ENCODE measurements at regions not wholly inside any gene's neighbourhood (a gene's known extent, or its start where the extent isn't known, plus 50 kb on each side); places are given as distances from the start of the nearest gene placed in this dataset.

DNA sequence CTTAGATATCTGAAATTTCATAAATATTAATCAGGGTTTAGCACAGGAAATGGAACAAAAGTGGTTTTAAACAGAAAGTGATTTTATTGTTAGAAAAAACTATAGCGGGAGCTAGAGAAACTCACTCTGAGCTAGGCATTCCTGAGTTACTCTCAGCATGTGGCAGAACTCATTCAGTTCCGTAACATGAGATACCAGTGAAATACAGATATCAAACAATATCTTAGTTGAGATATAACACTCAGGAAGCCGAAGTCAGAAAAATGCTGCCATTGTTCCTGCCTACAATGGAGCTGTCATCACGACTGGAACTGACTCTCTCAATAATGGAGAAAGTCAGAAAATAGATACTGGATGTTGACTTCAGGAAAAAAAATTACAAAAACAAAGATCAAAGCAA, 1428.7 kb downstream of the PCDH18 start:
- Histone ChIP-seq H3K4me1 (ENCODE audit: control insufficient read depth, insufficient read depth, low read length) (no peaks in the 10 kb centered on the region), H2BK5ac (ENCODE audit: low read depth, low read length, poor library complexity, severe bottlenecking) (no peak overlapping the region), H2BK20ac (ENCODE audit: low read depth, low read length) (no peak overlapping the region), H3K79me1 (ENCODE audit: low read depth in 1 of 2, low read length in 2 of 2) (no peaks in the 10 kb centered on the region), H3K36me3 (ENCODE audit: control insufficient read depth, insufficient read depth, low read length) (no peaks in the 10 kb centered on the region), H4K5ac (ENCODE audit: low read depth, low read length) (no peak overlapping the region), H2BK15ac (ENCODE audit: low read depth, low read length) (no peak overlapping the region), H3K27me3 (ENCODE audit: control insufficient read depth, insufficient read depth, low read length) (no peaks in the 10 kb centered on the region), H2AK5ac (ENCODE audit: low read depth, low read length) (no peak overlapping the region), H3K4ac (ENCODE audit: low read depth, low read length) (no peak overlapping the region), H3K9me3 (ENCODE audit: control insufficient read depth, insufficient read depth, low read length) (no peaks in the 10 kb centered on the region), H3K27ac (ENCODE audit: insufficient read depth, low read length) (no peak overlapping the region), H3K4me2 (ENCODE audit: low read depth, low read length) (no peak overlapping the region), H2AK9ac (replicated peaks; ENCODE audit: low read depth, low read length, poor library complexity) (no peak overlapping the region), H3K56ac (ENCODE audit: extremely low read depth, insufficient read depth, low read length) (no peak overlapping the region), H4K20me1 (ENCODE audit: insufficient read depth, low read length) (no peaks in the 10 kb centered on the region), H3K4me3 (ENCODE audit: insufficient read depth, low read depth, low read length) (no peak overlapping the region), H3K9me1 (ENCODE audit: insufficient read depth, low read length) (no peaks in the 10 kb centered on the region), H3K14ac (replicated peaks; ENCODE audit: low read depth, low read length) (no peak overlapping the region), H3K18ac (ENCODE audit: low read depth, low read length) (no peak overlapping the region), H3K23ac (ENCODE audit: low read depth, low read length) (no peak overlapping the region), H2BK120ac (ENCODE audit: low read depth, low read length) (no peak overlapping the region), H3K9ac (ENCODE audit: low read depth, low read length) (no peak overlapping the region), H4K91ac (ENCODE audit: insufficient read depth, low read depth, low read length) (no peak overlapping the region), H4K8ac (ENCODE audit: low read depth in 2 of 2, low read length in 2 of 2) (no peak overlapping the region), H2AFZ (replicated peaks; ENCODE audit: low read length, poor library complexity) (no peak overlapping the region)
- in situ Hi-C loops (cut with MboI; ENCODE audit: low sequenced_read_pairs), result no loop called here
- no peak for DNase-seq
- dilution Hi-C loops (cut with HindIII; ENCODE audit: low sequenced_read_pairs, unreplicated experiment), result no loop called here
- WGBS, 2 experiments (ENCODE audit: extremely low coverage in 2 of 2, insufficient read length in 1 of 2), result no CpG with 5 or more reads among the region's 4 CpGs
- ChIA-PET POLR2A (ENCODE audit: unreplicated experiment) (no interaction called here), CTCF (no interaction called here)
- TF ChIP-seq MAFK (IDR thresholded peaks at IDR 0.05; ENCODE audit: low read depth, low read length) (no peak), FOS (IDR thresholded peaks at IDR 0.05; ENCODE audit: low read depth, low read length) (no peak), RCOR1 (IDR thresholded peaks at IDR 0.05; ENCODE audit: insufficient replicate concordance, low read length) (no peak), RAD21 (IDR thresholded peaks at IDR 0.05; ENCODE audit: low read length) (no peak), SMC3 (IDR thresholded peaks at IDR 0.05; ENCODE audit: low read depth, low read length) (no peak), NFE2L2 (IDR thresholded peaks at IDR 0.05; ENCODE audit: low read depth, low read length) (no peak), RFX5 (IDR thresholded peaks at IDR 0.05; ENCODE audit: low read depth, low read length) (no peak), CEBPB (IDR thresholded peaks at IDR 0.05; ENCODE audit: low read depth, low read length) (no peak)
- TF ChIP-seq, protein P1, sequence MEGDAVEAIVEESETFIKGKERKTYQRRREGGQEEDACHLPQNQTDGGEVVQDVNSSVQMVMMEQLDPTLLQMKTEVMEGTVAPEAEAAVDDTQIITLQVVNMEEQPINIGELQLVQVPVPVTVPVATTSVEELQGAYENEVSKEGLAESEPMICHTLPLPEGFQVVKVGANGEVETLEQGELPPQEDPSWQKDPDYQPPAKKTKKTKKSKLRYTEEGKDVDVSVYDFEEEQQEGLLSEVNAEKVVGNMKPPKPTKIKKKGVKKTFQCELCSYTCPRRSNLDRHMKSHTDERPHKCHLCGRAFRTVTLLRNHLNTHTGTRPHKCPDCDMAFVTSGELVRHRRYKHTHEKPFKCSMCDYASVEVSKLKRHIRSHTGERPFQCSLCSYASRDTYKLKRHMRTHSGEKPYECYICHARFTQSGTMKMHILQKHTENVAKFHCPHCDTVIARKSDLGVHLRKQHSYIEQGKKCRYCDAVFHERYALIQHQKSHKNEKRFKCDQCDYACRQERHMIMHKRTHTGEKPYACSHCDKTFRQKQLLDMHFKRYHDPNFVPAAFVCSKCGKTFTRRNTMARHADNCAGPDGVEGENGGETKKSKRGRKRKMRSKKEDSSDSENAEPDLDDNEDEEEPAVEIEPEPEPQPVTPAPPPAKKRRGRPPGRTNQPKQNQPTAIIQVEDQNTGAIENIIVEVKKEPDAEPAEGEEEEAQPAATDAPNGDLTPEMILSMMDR (conservative IDR thresholded peaks at IDR 0.05; ENCODE audit: low read depth, low read length), result no peak
- BruUV-seq (replicated peaks), result no TSS peak
- ATAC-seq (ENCODE audit: low read depth), result no peak
- intact Hi-C loops (cut with micrococcal nuclease), result no loop called here

All from IMR-90 (cell line).